ENCODE measurements at regions not wholly inside any gene's neighbourhood (a gene's known extent, or its start where the extent isn't known, plus 50 kb on each side); places are given as distances from the start of the nearest gene placed in this dataset.

- H2BK5ac ChIP-seq (ENCODE audit: low read depth, low read length, poor library complexity, severe bottlenecking) = no peak overlapping the region
- no peak overlapping the region for H2BK12ac ChIP-seq (ENCODE audit: low read length in 2 of 2)
- no peak overlapping the region for H2BK15ac ChIP-seq (ENCODE audit: low read depth, poor library complexity, severe bottlenecking)
- no peak overlapping the region for H2AK5ac ChIP-seq (ENCODE audit: low read length, severe bottlenecking)
- no peak overlapping the region for H3K4me2 ChIP-seq (ENCODE audit: low read length, poor library complexity, severe bottlenecking)
- H4K91ac ChIP-seq (ENCODE audit: low read length) = no peak overlapping the region
- no peak overlapping the region for H3K23ac ChIP-seq (ENCODE audit: low read length in 2 of 2)
- H3K14ac ChIP-seq (ENCODE audit: low read length in 2 of 2) = no peak overlapping the region
- no peak overlapping the region for H3K4ac ChIP-seq (ENCODE audit: low read depth in 1 of 2, low read length in 2 of 2)
- H3K27me3 ChIP-seq (ENCODE audit: control insufficient read depth in 1 of 2, insufficient read depth in 1 of 2, low read length in 2 of 2) = no peaks in the 10 kb centered on the region
- WGBS = 17% methylated on average over 1 of the region's 2 CpGs
- no peaks in the 10 kb centered on the region for H3K9me3 ChIP-seq (ENCODE audit: control insufficient read depth, low read length)
- H3K18ac ChIP-seq (ENCODE audit: low read depth in 1 of 2, low read length in 2 of 2) = no peak overlapping the region
- H3K27ac ChIP-seq (ENCODE audit: low read length, poor library complexity, severe bottlenecking) = no peak overlapping the region
- H3K9ac ChIP-seq (ENCODE audit: low read length) = no peak overlapping the region
- no peak overlapping the region for H3K4me3 ChIP-seq (ENCODE audit: insufficient read depth in 1 of 2, low read depth in 1 of 2, low read length in 2 of 2)
- no peak for DNase-seq
- H2BK120ac ChIP-seq (ENCODE audit: low read depth, low read length) = no peak overlapping the region
- H4K8ac ChIP-seq (ENCODE audit: low read length) = no peak overlapping the region
- no peaks in the 10 kb centered on the region for H3K36me3 ChIP-seq (ENCODE audit: control insufficient read depth in 1 of 2, insufficient read depth in 2 of 2, low read depth in 1 of 2, low read length in 2 of 2)
- H3K4me1 ChIP-seq (ENCODE audit: control insufficient read depth, insufficient read depth, low read depth, low read length) = no peaks in the 10 kb centered on the region
- H2AFZ ChIP-seq (ENCODE audit: low read depth, low read length) = no peak overlapping the region
- no peaks in the 10 kb centered on the region for H3K79me1 ChIP-seq (replicated peaks; ENCODE audit: low read length, poor library complexity, severe bottlenecking)
Observed at GRCh38 chr2:188117706-188118105, 174.0 kb upstream of the GULP1 start.

- H4K8ac ChIP-seq (ENCODE audit: low read length) = no peak overlapping the region
- no peaks in the 10 kb centered on the region for H3K79me1 ChIP-seq (replicated peaks; ENCODE audit: low read length, poor library complexity, severe bottlenecking)
- no peak overlapping the region for H3K14ac ChIP-seq (ENCODE audit: low read length in 2 of 2)
- DNase-seq = no peak
- no CpG with 5 or more reads among the region's 1 CpG for WGBS
- no peak overlapping the region for H3K9ac ChIP-seq (ENCODE audit: low read length)
- H3K23ac ChIP-seq (ENCODE audit: low read length in 2 of 2) = no peak overlapping the region
- no peaks in the 10 kb centered on the region for H3K27me3 ChIP-seq (ENCODE audit: control insufficient read depth in 1 of 2, insufficient read depth in 1 of 2, low read length in 2 of 2)
- no peak overlapping the region for H4K91ac ChIP-seq (ENCODE audit: low read length)
- no peaks in the 10 kb centered on the region for H3K4me1 ChIP-seq (ENCODE audit: control insufficient read depth, insufficient read depth, low read depth, low read length)
- H3K4ac ChIP-seq (ENCODE audit: low read depth in 1 of 2, low read length in 2 of 2) = no peak overlapping the region
- H2BK5ac ChIP-seq (ENCODE audit: low read depth, low read length, poor library complexity, severe bottlenecking) = no peak overlapping the region
- no peak overlapping the region for H3K4me2 ChIP-seq (ENCODE audit: low read length, poor library complexity, severe bottlenecking)
- no peak overlapping the region for H2BK12ac ChIP-seq (ENCODE audit: low read length in 2 of 2)
- no peak overlapping the region for H2AK5ac ChIP-seq (ENCODE audit: low read length, severe bottlenecking)
- no peaks in the 10 kb centered on the region for H3K36me3 ChIP-seq (ENCODE audit: control insufficient read depth in 1 of 2, insufficient read depth in 2 of 2, low read depth in 1 of 2, low read length in 2 of 2)
- H3K18ac ChIP-seq (ENCODE audit: low read depth in 1 of 2, low read length in 2 of 2) = no peak overlapping the region
- no peak overlapping the region for H3K4me3 ChIP-seq (ENCODE audit: insufficient read depth in 1 of 2, low read depth in 1 of 2, low read length in 2 of 2)
- H2BK120ac ChIP-seq (ENCODE audit: low read depth, low read length) = no peak overlapping the region
- H3K9me3 ChIP-seq (ENCODE audit: control insufficient read depth, low read length) = no peaks in the 10 kb centered on the region
- no peak overlapping the region for H3K27ac ChIP-seq (ENCODE audit: low read length, poor library complexity, severe bottlenecking)
- no peak overlapping the region for H2BK15ac ChIP-seq (ENCODE audit: low read depth, poor library complexity, severe bottlenecking)
- H2AFZ ChIP-seq (ENCODE audit: low read depth, low read length) = no peak overlapping the region
Observed at GRCh38 chr2:188118431-188118830, 173.2 kb upstream of the GULP1 start.

- H3K27me3 ChIP-seq (ENCODE audit: control insufficient read depth in 1 of 2, insufficient read depth in 1 of 2, low read length in 2 of 2) = no peaks in the 10 kb centered on the region
- no peak overlapping the region for H3K4ac ChIP-seq (ENCODE audit: low read depth in 1 of 2, low read length in 2 of 2)
- no peak overlapping the region for H3K14ac ChIP-seq (ENCODE audit: low read length in 2 of 2)
- no peak overlapping the region for H2BK12ac ChIP-seq (ENCODE audit: low read length in 2 of 2)
- DNase-seq = no peak
- no peak overlapping the region for H3K9ac ChIP-seq (ENCODE audit: low read length)
- H3K36me3 ChIP-seq (ENCODE audit: control insufficient read depth in 1 of 2, insufficient read depth in 2 of 2, low read depth in 1 of 2, low read length in 2 of 2) = no peaks in the 10 kb centered on the region
- no peak overlapping the region for H3K23ac ChIP-seq (ENCODE audit: low read length in 2 of 2)
- H2AFZ ChIP-seq (ENCODE audit: low read depth, low read length) = no peak overlapping the region
- no peak overlapping the region for H3K27ac ChIP-seq (ENCODE audit: low read length, poor library complexity, severe bottlenecking)
- 93% methylated on average over 3 of the region's 5 CpGs for WGBS
- H2AK5ac ChIP-seq (ENCODE audit: low read length, severe bottlenecking) = no peak overlapping the region
- no peak overlapping the region for H3K18ac ChIP-seq (ENCODE audit: low read depth in 1 of 2, low read length in 2 of 2)
- no peak overlapping the region for H4K91ac ChIP-seq (ENCODE audit: low read length)
- no peak overlapping the region for H2BK5ac ChIP-seq (ENCODE audit: low read depth, low read length, poor library complexity, severe bottlenecking)
- no peaks in the 10 kb centered on the region for H3K9me3 ChIP-seq (ENCODE audit: control insufficient read depth, low read length)
- no peak overlapping the region for H4K8ac ChIP-seq (ENCODE audit: low read length)
- H2BK15ac ChIP-seq (ENCODE audit: low read depth, poor library complexity, severe bottlenecking) = no peak overlapping the region
- H3K4me3 ChIP-seq (ENCODE audit: insufficient read depth in 1 of 2, low read depth in 1 of 2, low read length in 2 of 2) = no peak overlapping the region
- H3K79me1 ChIP-seq (replicated peaks; ENCODE audit: low read length, poor library complexity, severe bottlenecking) = no peaks in the 10 kb centered on the region
- no peak overlapping the region for H3K4me2 ChIP-seq (ENCODE audit: low read length, poor library complexity, severe bottlenecking)
- H2BK120ac ChIP-seq (ENCODE audit: low read depth, low read length) = no peak overlapping the region
- H3K4me1 ChIP-seq (ENCODE audit: control insufficient read depth, insufficient read depth, low read depth, low read length) = no peaks in the 10 kb centered on the region
Observed at GRCh38 chr2:188119112-188119838, 172.4 kb upstream of the GULP1 start.

- no peaks in the 10 kb centered on the region for H3K4me1 ChIP-seq (ENCODE audit: control insufficient read depth, insufficient read depth, low read depth, low read length)
- no peak overlapping the region for H2BK5ac ChIP-seq (ENCODE audit: low read depth, low read length, poor library complexity, severe bottlenecking)
- no peak overlapping the region for H2BK120ac ChIP-seq (ENCODE audit: low read depth, low read length)
- no peaks in the 10 kb centered on the region for H3K36me3 ChIP-seq (ENCODE audit: control insufficient read depth in 1 of 2, insufficient read depth in 2 of 2, low read depth in 1 of 2, low read length in 2 of 2)
- H3K27ac ChIP-seq (ENCODE audit: low read length, poor library complexity, severe bottlenecking) = no peak overlapping the region
- H2BK15ac ChIP-seq (ENCODE audit: low read depth, poor library complexity, severe bottlenecking) = no peak overlapping the region
- no peak overlapping the region for H4K91ac ChIP-seq (ENCODE audit: low read length)
- H3K79me1 ChIP-seq (replicated peaks; ENCODE audit: low read length, poor library complexity, severe bottlenecking) = no peaks in the 10 kb centered on the region
- no peak overlapping the region for H3K23ac ChIP-seq (ENCODE audit: low read length in 2 of 2)
- peak; percentile 17 for DNase-seq
- H4K8ac ChIP-seq (ENCODE audit: low read length) = no peak overlapping the region
- no peak overlapping the region for H3K9ac ChIP-seq (ENCODE audit: low read length)
- H2AK5ac ChIP-seq (ENCODE audit: low read length, severe bottlenecking) = no peak overlapping the region
- no peak overlapping the region for H3K4me2 ChIP-seq (ENCODE audit: low read length, poor library complexity, severe bottlenecking)
- no peak overlapping the region for H3K18ac ChIP-seq (ENCODE audit: low read depth in 1 of 2, low read length in 2 of 2)
- no peak overlapping the region for H3K14ac ChIP-seq (ENCODE audit: low read length in 2 of 2)
- no peaks in the 10 kb centered on the region for H3K9me3 ChIP-seq (ENCODE audit: control insufficient read depth, low read length)
- no peak overlapping the region for H2BK12ac ChIP-seq (ENCODE audit: low read length in 2 of 2)
- H3K4ac ChIP-seq (ENCODE audit: low read depth in 1 of 2, low read length in 2 of 2) = no peak overlapping the region
- no peaks in the 10 kb centered on the region for H3K27me3 ChIP-seq (ENCODE audit: control insufficient read depth in 1 of 2, insufficient read depth in 1 of 2, low read length in 2 of 2)
- no peak overlapping the region for H3K4me3 ChIP-seq (ENCODE audit: insufficient read depth in 1 of 2, low read depth in 1 of 2, low read length in 2 of 2)
- H2AFZ ChIP-seq (ENCODE audit: low read depth, low read length) = no peak overlapping the region
Observed at GRCh38 chr2:188122985-188123384, 168.7 kb upstream of the GULP1 start.
